CD4-positive, alpha-beta T cell treated with Interleukin-4 for 1 hour (primary cell): ENCODE measurements at regions not wholly inside any gene's neighbourhood (a gene's known extent, or its start where the extent isn't known, plus 50 kb on each side); places are given as distances from the start of the nearest gene placed in this dataset.
"Not testable (repeated sequence)": the region's sequence is repeated elsewhere in the genome, so short reads cannot be mapped to it uniquely, and the experiment has no call there.

Experiments used
- DNase-seq, 2 donors: peaks; one replicate each; pipeline ENCODE4 v3.0.0-alpha.2; 2020 to 2022

DNA sequence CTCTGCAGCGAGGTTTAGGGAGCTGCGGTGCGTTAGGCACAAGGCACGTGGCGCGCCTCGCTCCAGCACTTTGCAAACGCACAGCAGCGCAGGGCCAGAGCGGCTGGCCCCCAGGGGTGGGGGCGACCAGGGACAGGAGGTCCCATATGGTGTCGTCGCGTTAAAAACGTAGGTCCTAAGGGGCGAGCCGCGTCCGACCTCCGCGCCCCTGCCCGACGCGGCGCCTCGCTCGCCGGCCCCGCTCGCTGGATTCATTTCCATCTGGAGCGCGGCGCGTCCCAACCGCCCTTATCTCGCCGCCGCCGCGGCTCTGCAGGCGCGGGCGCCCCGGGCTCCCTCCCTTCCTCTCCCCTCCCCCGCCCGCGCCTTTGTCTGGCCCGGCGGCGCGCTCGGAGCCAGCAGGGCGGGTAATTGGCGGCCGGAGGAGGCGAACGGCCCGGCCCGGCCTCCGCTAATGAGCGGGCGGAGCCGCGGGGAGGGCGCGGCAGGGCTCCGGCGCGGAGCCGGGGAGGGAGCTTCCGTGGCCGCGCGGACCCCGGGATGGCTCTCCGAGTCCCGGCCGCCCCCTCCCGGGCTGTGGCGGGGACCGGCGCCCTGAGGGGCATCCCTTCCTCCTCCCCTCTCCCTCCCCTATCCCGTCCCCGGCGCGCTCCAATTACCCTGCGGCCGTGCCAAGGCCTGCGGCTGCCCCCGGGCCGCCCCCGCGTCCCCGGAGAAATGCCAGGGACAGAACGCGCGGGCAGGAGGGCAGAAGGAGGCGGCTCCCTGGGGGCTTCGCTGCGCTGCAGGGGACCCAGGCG is 409.0 kb downstream of the BCOR start:
- DNase-seq = no peak

DNA sequence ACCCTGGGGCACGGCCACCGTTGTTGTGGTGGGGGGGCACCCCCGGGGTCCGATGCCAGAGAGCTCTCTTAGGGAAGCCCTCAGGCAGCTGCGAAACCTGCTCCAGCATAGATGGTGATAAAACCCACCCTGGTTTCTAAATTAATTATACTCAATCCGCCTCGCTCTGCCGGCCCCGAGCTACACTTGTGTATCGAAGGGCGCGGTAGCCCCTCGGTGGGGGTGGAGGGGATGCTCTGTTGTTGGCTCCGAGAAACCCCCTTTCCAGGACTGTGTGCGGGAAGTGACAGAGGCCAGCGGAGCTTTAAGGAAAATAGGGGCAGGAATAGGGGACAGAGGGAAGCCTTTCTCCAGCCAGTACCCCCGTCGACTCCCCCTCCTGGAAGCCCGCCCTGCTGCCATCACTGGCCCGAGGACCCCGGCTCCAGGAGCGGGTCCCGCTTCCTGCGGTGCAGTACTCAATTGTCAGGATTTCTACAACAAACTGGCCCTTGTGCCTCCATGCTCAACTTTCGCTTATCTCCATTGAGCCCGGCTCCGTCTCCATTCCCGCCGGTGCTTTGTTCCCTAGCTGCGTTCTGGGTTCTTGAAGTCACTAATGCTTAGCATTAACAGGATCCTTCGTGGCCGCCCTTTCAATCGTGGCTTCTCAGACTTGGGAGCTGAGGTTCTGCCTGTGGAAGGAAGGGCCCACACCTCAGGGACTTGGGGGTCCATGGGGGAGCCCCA is 408.2 kb downstream of the BCOR start:
- no peak for DNase-seq

DNA sequence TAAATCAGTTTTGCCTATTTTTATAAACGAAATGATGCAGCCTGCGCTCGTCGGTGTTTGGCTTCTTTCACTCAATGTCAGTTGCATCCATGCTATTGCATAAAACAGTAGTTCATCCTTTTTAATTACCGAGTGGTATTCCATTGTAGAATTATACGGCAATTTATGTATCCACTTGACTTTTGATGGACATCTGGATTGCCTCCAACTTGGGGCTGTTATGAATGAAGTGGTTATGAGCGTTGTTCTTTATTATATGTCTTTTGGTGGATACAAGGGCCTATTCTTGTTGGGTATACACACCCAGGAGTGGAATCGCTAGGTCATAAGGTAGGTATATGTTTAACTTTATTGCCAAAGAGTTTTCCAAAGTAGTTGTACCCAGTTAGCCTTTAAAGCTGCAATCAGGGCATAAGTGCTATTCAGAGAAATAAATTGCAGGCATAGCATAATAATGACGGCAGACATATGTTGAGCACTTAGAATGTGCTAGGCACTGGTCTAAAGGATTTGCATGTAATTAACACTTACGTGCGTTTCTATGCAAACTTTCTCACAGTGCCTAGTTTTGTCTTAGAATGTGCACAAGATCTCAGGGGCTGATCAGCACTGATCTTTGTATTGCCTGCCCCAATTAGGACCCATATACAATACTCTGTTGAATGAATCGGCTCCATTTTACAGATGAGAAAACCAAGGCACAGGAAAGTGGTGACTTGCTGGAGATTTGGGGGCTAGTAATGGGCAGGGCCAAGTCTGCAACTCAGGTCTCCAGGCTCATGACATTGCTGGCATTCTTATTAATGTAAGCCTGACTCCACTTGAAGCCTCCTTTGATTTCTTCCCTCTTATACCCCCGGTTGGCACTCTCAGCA is 407.0 kb downstream of the BCOR start:
- no peak for DNase-seq

DNA sequence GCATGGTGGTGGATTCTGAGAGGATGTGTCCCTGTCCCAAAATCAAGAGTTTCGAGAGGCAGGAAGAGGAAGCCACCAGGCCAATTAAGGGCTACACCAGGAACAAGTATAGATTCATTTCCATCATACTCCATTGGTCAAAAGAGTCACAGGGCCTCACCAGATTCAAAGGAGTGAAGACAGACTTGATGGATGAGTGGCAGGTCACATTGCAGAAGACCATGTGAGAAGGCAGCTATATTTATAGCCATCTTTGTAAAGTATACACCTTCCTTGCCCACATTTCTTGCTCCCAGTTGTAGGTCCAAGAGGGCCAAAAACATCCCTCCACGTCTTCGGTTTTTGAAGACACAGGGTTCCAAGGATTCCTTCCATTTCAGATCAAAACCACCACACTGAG is 406.0 kb downstream of the BCOR start:
- DNase-seq = no peak

DNA sequence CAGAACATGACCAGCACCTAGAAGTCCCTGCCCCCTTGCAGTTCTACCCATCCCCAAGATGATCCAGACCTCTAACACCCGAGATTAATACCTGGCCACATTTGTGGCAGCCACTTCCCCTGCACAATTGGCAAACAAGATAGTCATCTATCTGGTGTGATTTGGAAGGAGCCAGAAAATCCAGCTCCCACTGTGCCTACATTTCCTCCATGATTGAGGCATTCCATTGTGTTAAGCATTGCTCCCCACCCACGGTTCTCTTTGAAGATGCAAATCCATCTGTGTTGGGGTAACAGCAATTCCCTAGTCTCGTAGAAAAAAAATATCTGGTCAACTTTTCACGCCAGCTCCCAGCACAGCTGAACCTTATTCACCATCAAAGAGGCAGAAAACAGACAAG is 405.0 kb downstream of the BCOR start:
- no peak for DNase-seq

DNA sequence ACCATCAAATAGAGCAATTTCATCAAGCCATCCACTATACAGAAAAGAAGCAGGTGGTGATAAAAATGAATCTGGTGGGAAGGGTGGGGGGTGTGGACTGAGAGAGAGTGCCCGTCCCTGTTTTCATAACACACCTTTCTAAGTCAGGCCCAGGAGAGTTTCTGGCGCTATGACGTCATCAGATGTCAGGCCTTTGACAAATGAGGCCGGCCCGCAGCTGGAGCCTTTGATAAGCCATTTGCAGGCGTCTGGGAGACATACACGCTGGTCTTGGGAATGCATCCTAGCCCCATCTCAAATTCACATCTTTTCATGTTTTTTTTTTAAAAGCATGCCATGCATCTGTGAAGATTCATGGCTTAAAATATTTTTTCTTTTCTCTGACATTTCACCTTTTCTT is 404.5 kb downstream of the BCOR start:
- DNase-seq = no peak

DNA sequence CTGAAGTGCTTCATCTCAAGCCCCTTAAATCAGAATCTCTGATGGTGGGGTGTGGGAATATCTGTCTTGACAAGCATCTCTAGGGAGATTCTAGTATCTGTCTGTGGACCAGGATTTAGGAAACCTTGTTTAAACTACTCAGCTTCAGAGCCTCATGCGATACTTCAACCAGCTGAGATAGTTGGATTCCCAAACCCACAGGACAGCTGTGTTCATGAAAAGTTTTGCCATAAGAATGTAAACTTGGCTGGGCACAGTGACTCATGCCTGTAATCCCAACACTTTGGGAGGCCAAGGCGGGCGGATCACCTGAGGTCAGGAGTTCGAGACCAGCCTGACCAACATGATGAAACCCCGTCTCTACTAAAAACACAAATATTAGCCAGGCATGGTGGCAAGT is 395.1 kb downstream of the BCOR start:
- not testable (repeated sequence) for DNase-seq

DNA sequence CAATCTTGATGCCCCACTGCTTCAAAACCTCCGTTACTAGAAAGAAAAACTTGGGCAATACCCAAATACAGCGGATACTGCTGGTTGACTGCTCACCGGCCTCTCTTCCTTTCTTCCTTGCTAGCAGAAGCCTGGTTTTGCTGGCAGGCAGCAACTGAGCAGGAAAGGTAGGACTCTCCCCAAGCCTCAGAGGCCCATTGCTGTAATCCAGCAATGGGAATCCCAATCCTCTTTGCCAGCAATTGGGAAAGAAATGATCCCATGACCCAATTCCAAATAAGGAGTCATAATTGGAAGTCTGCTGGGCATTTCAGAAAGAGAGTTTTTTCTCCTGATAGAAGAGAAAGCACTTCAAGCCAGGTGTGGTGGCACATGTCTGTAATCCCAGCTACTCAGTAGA is 394.5 kb downstream of the BCOR start:
- no peak for DNase-seq

DNA sequence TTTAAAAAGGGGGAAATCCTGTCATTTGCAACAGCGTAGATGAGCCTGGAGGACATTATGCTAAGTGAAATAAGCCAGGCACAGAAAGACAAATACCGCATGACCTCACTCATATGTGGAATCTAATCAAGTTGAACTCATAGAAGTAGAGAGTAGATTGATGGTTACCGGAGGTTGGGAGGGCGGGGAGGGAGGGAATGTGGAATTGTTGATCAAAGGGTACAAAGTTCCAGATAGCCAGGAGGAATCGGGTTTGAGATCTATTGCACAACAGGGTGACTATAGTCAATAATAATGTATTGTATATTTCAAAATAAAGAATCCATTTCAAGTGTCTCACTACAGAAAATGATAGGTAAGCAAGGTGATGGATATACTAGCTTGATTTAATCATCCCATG is 393.2 kb downstream of the BCOR start:
- no peak for DNase-seq

DNA sequence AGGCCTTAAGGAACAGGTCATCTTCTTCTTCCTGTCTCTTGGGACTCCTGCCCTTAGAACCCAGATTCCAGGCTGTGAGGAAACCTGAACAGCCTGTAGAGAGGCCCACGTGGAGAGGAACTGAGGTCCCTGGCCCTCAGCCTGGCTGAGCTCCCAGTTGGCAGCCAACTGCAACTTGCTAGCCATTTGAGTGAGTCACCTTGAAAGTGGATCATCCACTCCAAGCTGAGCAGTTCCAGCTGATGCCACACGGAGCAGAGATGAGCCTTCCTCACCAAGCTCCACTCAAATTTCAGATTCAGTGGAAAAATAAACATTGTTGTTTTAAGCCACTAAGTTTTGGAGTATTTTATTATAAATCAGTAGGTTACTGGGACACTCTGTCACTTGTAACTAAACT is 392.5 kb downstream of the BCOR start:
- DNase-seq = no peak

DNA sequence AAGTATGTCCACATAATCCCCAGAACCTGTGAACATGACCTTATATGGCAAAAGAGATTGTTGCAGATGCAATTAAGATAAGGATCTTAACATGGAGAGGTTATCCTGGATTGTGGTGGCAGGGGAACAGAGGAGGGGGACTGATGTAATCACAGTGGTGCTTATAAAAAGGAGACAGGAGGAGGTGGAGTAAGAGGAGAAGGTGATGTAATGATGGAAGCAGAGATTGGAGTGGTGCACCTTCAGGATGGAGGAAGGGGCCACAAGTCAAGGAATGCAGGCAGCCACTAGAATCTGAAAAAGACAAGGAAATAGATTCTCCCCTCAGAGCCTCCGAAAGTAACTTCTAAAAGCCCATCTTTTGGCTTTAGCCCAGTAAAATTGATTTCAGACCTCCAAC is 388.4 kb downstream of the BCOR start:
- no peak for DNase-seq

DNA sequence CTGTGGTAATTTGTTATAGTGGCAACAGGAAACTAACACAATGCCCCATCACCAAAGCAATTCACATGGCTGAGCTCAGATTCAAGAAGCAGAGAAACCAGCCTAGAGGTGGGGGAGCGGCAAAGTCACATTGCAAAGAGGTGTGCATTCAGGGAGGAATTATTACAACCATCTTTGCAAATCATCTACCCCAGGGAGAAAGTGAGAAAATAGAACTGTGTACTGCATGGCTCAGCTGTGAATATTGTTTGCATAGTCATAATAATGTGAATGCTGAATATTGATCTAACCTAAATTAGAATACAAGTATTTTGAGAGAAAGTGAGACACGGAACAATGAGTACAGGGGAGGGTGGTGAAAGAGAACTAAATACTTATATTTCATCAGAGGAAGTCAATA is 387.9 kb downstream of the BCOR start:
- DNase-seq = no peak

DNA sequence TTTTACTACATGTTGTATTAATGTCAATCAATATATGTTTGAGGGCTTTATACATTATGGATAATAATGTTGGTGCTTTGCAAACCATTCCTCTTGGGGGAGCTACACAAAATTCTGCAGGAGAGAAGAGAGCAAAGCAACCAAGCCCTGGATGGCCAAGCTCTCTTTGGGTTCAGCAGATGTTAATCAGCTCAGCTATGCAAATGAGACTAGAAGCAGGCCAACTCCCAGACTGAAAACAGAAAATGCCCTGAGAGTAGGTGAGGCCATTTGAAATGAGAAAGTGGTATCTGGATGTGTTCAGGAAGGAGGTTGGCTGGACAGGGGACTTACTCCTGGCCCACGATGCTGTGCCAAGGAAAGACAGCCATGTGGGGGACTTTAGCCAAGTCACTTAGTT is 387.0 kb downstream of the BCOR start:
- DNase-seq = no peak

DNA sequence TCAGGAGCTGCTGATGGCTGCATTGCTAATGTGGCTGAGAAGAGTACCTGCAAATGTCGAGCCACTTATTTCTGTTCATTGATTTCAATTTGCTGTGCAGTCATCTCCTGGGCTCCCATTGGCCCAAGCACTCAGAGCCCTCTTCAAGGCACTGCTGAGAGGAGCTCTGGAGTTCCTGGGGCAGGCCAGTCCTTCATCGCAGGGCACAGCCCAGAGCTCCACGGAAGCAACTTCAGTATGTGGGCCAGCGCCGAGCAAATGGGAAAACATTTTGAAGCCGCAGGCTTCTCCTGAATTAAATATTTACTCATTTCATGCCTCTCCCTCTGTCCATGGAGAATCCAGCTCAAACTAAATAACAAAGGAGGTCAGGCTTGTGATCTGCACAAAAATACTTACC is 383.3 kb downstream of the BCOR start:
- no peak for DNase-seq

DNA sequence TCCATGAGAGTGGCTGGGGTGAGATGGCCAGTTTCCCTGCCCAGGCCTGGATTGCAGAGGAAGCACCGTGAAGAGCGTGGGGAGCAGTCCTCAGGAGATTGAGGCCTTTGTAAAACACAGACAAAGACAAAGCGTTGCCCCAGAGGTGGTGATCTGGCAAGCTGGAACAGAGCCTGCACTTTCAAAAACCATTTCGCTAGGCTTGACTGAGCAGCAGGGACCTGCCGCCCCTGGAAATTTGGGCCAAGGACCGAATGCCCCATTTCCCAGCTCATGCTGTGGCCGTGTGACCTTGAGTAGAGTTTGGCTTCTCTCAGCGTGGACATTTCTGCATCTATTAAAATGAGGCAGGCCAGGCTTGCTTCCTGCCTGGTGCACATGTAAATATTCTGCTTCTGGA is 381.4 kb downstream of the BCOR start:
- DNase-seq = no peak

DNA sequence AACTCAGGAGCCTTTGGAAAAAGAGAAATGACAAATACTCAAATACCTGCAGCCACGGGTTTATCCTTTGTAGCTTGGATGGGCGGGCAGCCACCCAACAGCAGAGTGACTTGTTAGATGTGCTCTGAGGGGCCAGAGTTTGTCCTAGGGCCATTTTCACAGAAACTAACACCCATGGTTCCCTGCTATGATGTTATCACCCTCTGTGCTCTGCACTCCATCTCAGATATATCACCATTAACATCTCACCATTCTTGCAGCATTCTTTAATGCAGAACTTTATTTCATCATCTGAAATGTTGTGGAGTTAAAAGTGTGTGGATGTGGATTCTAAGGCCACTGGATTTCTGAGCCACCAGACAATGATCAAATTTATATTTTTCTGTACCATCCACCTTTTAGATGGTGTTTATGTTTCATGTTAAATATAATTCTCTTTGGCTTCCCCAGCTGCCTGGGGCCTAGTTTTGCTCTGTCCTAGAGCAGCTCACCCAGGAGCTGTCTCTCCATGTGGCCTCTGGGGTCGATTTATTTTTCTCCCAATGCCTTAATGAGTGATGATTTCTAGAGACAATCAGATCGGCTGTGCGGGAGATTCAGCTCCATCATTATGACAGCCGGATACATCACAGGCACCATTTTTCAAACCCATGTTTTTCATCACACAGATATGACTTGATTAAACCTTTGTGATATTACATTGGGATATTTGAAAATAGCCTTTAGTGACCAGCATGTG is 380.8 kb downstream of the BCOR start:
- no peak for DNase-seq

DNA sequence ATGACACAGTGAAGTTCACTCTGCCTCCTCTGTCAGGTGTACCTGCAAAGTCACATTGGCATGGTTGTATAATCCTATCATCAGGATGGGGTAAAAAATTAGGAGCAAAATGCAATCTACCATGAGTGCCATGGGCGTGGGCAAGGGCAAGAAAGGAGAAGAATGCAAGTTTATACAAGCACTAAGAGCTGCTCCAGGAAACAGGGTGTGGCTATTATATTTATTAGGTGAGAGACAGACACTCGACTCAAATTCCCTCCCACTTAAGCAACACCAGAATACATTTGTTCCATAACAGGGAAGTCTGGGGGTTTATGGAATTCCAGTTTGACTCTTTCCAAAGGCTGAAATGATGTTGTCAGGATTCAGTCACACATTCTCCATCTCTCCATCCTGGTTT is 378.8 kb downstream of the BCOR start:
- DNase-seq = no peak

DNA sequence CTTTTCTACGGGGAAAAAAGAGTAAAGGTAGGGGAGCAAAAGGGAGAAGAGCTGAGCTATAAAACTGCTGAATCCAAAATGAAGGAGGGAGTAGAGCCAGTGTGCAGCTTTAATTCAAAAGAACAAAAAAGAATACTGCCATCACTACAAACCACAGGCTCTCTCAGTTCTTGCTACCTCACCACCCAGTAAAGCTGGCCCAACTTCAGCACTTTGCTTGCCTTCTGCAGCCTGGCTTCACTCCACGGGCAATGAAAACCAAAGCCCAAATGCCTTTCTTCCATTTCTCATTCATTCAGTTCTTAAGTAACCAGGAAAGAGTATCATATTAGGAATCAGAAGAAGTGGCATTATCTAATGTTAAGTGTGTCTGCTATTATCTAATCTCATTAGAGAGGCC is 376.8 kb downstream of the BCOR start:
- no peak for DNase-seq

DNA sequence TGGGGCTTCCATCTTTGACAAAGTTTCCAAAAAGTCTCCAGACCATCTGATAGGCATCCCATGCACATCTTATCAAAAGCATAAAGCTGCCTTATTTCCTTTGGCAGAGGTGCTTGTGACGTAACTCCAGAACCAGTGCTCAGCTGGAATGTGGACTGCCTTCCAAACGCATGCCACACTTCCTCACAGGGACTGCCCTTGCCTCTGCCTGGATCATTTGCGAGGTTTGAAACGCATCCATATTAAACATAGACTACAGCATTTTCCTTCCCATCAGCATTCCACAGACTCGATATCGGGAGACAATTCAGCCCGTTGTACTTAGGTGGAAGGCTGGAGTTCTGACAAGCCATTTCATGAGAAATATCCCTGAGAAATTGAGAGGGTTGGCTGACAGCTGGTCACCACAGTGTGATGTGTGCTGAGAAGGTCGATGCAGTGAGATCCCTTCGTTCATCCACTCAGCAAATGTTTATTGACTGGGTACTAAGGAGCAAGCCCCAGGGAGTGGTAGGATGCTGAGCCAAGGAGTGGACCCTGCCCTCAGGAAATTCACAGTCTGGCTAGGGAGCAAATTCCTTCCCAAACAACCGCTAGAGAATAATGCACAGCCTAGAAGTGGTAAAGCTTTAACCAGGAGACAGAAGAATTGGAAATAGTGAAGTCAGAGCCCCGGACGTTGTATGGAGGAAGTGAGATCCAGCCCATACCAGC is 376.0 kb downstream of the BCOR start:
- DNase-seq = no peak

DNA sequence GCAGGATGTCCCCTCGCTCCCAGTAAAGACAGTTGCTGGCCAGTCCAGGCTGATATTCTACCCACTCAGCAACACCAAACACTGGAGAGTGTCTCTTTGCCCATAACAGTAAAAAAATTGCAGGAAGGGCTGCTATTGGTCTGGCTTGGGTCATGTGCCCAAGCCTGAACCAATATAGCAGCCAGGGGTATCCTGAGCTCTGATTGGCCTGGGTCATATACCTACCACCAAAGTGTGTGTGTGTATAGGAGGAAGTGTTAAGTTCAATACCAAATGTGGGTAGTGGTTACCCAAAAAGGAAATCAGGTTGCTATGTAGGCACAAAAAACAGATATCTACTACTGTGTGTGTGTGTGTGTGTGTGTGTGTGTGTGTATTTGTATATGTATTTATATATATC is 373.2 kb downstream of the BCOR start:
- DNase-seq = peak in 1 of 2 donors; percentile 24

DNA sequence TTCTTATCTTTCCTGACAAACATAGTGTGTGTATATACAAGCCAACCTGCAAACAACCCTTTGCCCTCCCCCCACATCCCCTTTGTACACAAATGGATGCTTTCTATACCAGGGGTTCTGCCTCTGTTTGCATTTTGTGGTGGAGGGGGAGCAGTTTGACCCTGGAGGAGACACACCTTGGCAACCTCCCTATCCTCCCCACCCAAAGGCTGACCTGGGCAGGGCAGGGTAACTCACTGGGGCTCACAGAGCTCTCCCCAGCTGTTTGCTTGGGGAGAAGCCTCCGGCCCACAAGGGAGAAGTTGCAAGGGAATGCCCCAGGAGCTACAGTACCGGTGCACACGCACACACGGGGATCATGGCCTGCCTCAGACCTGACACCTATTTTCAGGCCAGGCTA is 372.6 kb downstream of the BCOR start:
- DNase-seq = no peak

DNA sequence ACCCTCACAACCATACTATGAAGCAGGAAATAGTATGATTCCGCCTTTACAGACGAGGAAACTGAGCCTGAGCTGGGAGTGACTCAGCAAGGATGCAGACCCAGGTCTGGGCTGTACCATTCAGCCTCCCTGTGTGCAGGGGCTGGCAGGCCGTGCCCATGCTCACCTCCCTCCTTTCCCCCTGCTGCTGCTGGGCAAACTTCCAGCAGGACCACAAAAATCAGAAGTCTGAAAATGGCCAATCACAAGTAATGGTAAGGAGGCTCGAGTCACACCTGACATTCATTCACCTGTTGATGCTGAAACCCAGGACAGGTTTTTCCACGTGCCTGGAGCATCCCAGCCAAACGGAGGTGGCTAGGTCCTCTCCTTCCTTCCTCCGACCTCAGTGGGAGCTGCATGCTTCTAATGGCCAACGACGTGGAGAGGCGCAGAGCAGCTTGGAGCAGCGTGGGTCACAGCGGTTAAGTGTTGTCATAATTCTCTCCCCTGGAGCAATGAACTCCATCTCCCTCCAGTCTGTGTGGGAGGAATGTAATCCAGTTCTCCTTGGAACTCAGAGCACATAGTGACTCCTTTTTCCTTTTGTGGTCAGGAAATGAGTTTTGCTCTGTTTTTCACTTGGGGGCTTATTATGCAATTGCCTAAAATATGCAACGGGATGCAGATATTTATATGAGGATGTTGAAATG is 371.7 kb downstream of the BCOR start:
- DNase-seq = no peak
